CD4-positive, alpha-beta T cell treated with Interleukin-4 for 1 hour (primary cell): ENCODE measurements at regions not wholly inside any gene's neighbourhood (a gene's known extent, or its start where the extent isn't known, plus 50 kb on each side); places are given as distances from the start of the nearest gene placed in this dataset.
"Not testable (repeated sequence)": the region's sequence is repeated elsewhere in the genome, so short reads cannot be mapped to it uniquely, and the experiment has no call there.

Source experiments
- DNase-seq, 2 donors: peaks; one replicate each; pipeline ENCODE4 v3.0.0-alpha.2; 2020 to 2022

- DNase-seq: no peak
Observed at GRCh38 chr16:65825191-65825856, 541.2 kb upstream of the CDH5 start.

GRCh38 chr16:65822148-65822547 is 544.3 kb upstream of the CDH5 start:
- DNase-seq: no peak

- no peak for DNase-seq
Observed at GRCh38 chr16:65819136-65819898, 547.2 kb upstream of the CDH5 start.

- no peak for DNase-seq
Observed at GRCh38 chr16:65817799-65818198, 548.7 kb upstream of the CDH5 start.

- DNase-seq: no peak
Observed at GRCh38 chr16:65817066-65817465, 549.4 kb upstream of the CDH5 start.

GRCh38 chr16:65816556-65816955 is 549.9 kb upstream of the CDH5 start:
- no peak for DNase-seq

GRCh38 chr16:65815707-65816106 is 550.8 kb upstream of the CDH5 start:
- no peak for DNase-seq

- DNase-seq: not testable (repeated sequence)
Observed at GRCh38 chr16:65813879-65814278, 552.6 kb upstream of the CDH5 start.

- DNase-seq: no peak
Observed at GRCh38 chr16:65809627-65810026, 556.9 kb upstream of the CDH5 start.

GRCh38 chr16:65808790-65809189 is 557.7 kb upstream of the CDH5 start:
- no peak for DNase-seq

GRCh38 chr16:65807858-65808257 is 558.6 kb upstream of the CDH5 start:
- no peak for DNase-seq

GRCh38 chr16:65805704-65806103 is 560.8 kb upstream of the CDH5 start:
- not testable (repeated sequence) for DNase-seq

- no peak for DNase-seq
Observed at GRCh38 chr16:65796481-65796880, 570.0 kb upstream of the CDH5 start.

- DNase-seq: no peak
Observed at GRCh38 chr16:65794973-65795372, 571.5 kb upstream of the CDH5 start.

- DNase-seq: no peak
Observed at GRCh38 chr16:65793781-65794180, 572.7 kb upstream of the CDH5 start.

- DNase-seq: no peak
Observed at GRCh38 chr16:65790768-65791167, 575.7 kb upstream of the CDH5 start.

GRCh38 chr16:65789161-65789945 is 577.1 kb upstream of the CDH5 start:
- DNase-seq: no peak

- DNase-seq: no peak
Observed at GRCh38 chr16:65788434-65789140, 577.9 kb upstream of the CDH5 start.

- DNase-seq: no peak
Observed at GRCh38 chr16:65787921-65788320, 578.6 kb upstream of the CDH5 start.

GRCh38 chr16:65786916-65787315 is 579.6 kb upstream of the CDH5 start:
- no peak for DNase-seq

- DNase-seq: no peak
Observed at GRCh38 chr16:65783709-65784474, 582.6 kb upstream of the CDH5 start.
